Right lobe of liver (tissue), 6 donors: ENCODE measurements at regions not wholly inside any gene's neighbourhood (a gene's known extent, or its start where the extent isn't known, plus 50 kb on each side); places are given as distances from the start of the nearest gene placed in this dataset.

ENCODE experiments used
- ATAC-seq, 4 donors: fragments of 200-7000 bp; cut with Tn5 transposase; one replicate each; pipeline ENCODE4 v1.9.1; 2020; ENCODE audit warnings: mild to moderate bottlenecking in 4 of 4, moderate library complexity in 4 of 4
- DNase-seq, 3 donors: peaks; one replicate each; pipeline ENCODE4 v3.0.0-alpha.2; 2020
- H3K27ac ChIP-seq, 3 donors: fragments of 200-600 bp; one replicate each; pipeline ENCODE4 v1.8.0; 2022
- H3K27me3 ChIP-seq, 2 donors: fragments of 200-600 bp; one replicate each; pipeline ENCODE4 v1.8.0; 2022
- H3K36me3 ChIP-seq, 4 donors: fragments of 200-600 bp; sonication (generic) in 1 of 4; one replicate each; pipeline versions ENCODE4 v1.5.1 to v1.8.0; 2017 to 2022; ENCODE audit warnings: control low read depth in 1 of 4
- H3K4me1 ChIP-seq, 4 donors: fragments of 200-600 bp; sonication (generic) in 1 of 4; one replicate each; pipeline versions ENCODE4 v1.5.1 to v1.8.0; 2017 to 2022; ENCODE audit warnings: control low read depth in 1 of 4
- H3K4me3 ChIP-seq, 3 donors: fragments of 200-600 bp; one replicate each; pipeline ENCODE4 v1.8.0; 2022
- H3K9me3 ChIP-seq, 4 donors: fragments of 200-600 bp; sonication (generic) in 1 of 4; one replicate each; pipeline versions ENCODE4 v1.5.1 to v1.8.0; 2017 to 2022; ENCODE audit warnings: control low read depth in 1 of 4
- CTCF ChIP-seq, 4 donors: fragments of 200-600 bp in 3 of 4; fragments of 450-650 bp in 1 of 4; IDR thresholded peaks; one replicate each; pipeline versions ENCODE4 v1.5.1 to v1.8.0; 2016 to 2022; ENCODE audit warnings: antibody characterized with exemption in 4 of 4, mild to moderate bottlenecking in 2 of 4
- POLR2A ChIP-seq: fragments of 450-650 bp; IDR thresholded peaks from one replicate; pipeline ENCODE4 v1.6.1; 2017; ENCODE audit warnings: antibody characterized with exemption, mild to moderate bottlenecking
- WGBS: methylation state at CpG from one replicate; pipeline ENCODE4 v1.1.6; 2018; ENCODE audit warnings: low coverage, low lambda C conversion rate; ENCODE audit not compliant: insufficient coverage; ENCODE audit errors: missing lambda C conversion rate; 5-methylcytosine and 5-hydroxymethylcytosine counted together
- intact Hi-C, 2 donors: fragments of 100-400 bp; cut with DNase I; formaldehyde crosslinking; loops; one replicate each; pipeline versions ENCODE4 v1.11.2 to v1.14.1; 2022
- donor health status: DM: no; HTN: yes; CAD: no.
- donor health status: DM: no; HTN: no; CAD: no.
- donor health status: DM: no; HTN: no; CAD: no.
- donor health status: DM: no; HTN: yes; CAD: no.
- donor health status: DM: no; HTN: yes; CAD: no.

- TF ChIP-seq POLR2A = no peak
- no peak for TF ChIP-seq CTCF (IDR thresholded peaks at IDR 0.05)
- Histone ChIP-seq H3K9me3 (no peaks in the 10 kb centered on the region), H3K4me1 (no peaks in the 10 kb centered on the region), H3K27ac (no peak overlapping the region), H3K4me3 (no peak overlapping the region), H3K36me3 (no peaks in the 10 kb centered on the region), H3K27me3 (no peaks in the 10 kb centered on the region)
- DNase-seq = no peak
- intact Hi-C loops = no loop called here
- 68% methylated on average over 1 of the region's 1 CpG for WGBS
- no peak for ATAC-seq
These were observed 1234.7 kb downstream of the NSUN3 start for GRCh38 chr3:95297581-95297980.

- Histone ChIP-seq H3K4me3 (no peak overlapping the region), H3K27me3 (no peaks in the 10 kb centered on the region), H3K4me1 (no peaks in the 10 kb centered on the region), H3K27ac (no peak overlapping the region), H3K36me3 (no peaks in the 10 kb centered on the region), H3K9me3 (no peaks in the 10 kb centered on the region)
- intact Hi-C loops = no loop called here
- no peak for TF ChIP-seq POLR2A
- TF ChIP-seq CTCF (IDR thresholded peaks at IDR 0.05) = no peak
- ATAC-seq (peak in 3 of 4 donors; percentile 74 to 99 (median 82)), DNase-seq (no peak)
- WGBS = 44% methylated on average over 1 of the region's 1 CpG
These were observed 1239.2 kb downstream of the NSUN3 start for GRCh38 chr3:95302044-95302443.

- ATAC-seq = no peak
- no peaks in the 10 kb centered on the region for H3K36me3 ChIP-seq
- H3K4me1 ChIP-seq = no peaks in the 10 kb centered on the region
- H3K9me3 ChIP-seq = no peaks in the 10 kb centered on the region
- H3K27ac ChIP-seq = no peak overlapping the region
- intact Hi-C loops = no loop called here
- WGBS = 91% methylated on average over 2 of the region's 2 CpGs
- no peaks in the 10 kb centered on the region for H3K27me3 ChIP-seq
- no peak for TF ChIP-seq POLR2A
- no peak for TF ChIP-seq CTCF (IDR thresholded peaks at IDR 0.05)
- DNase-seq = no peak
- no peak overlapping the region for H3K4me3 ChIP-seq
These were observed 1247.7 kb downstream of the NSUN3 start for GRCh38 chr3:95310560-95310959.

- H3K27ac ChIP-seq = no peak overlapping the region
- H3K4me1 ChIP-seq = no peaks in the 10 kb centered on the region
- H3K36me3 ChIP-seq = no peaks in the 10 kb centered on the region
- no peak for ATAC-seq
- 34% methylated on average over 2 of the region's 2 CpGs for WGBS
- no peak for DNase-seq
- intact Hi-C loops = no loop called here
- TF ChIP-seq CTCF (IDR thresholded peaks at IDR 0.05) (no peak), POLR2A (no peak)
- H3K4me3 ChIP-seq = no peak overlapping the region
- no peaks in the 10 kb centered on the region for H3K9me3 ChIP-seq
- H3K27me3 ChIP-seq = no peaks in the 10 kb centered on the region
These were observed 1248.4 kb downstream of the NSUN3 start for GRCh38 chr3:95311272-95311671.

GRCh38 chr3:95312650-95313049, 1249.8 kb downstream of the NSUN3 start:
- TF ChIP-seq CTCF (IDR thresholded peaks at IDR 0.05) (no peak), POLR2A (no peak)
- Histone ChIP-seq H3K27ac (no peak overlapping the region), H3K36me3 (no peaks in the 10 kb centered on the region), H3K4me3 (no peak overlapping the region), H3K9me3 (no peaks in the 10 kb centered on the region), H3K27me3 (no peaks in the 10 kb centered on the region), H3K4me1 (no peaks in the 10 kb centered on the region)
- WGBS = 59% methylated on average over 3 of the region's 3 CpGs
- no peak for ATAC-seq
- intact Hi-C loops = no loop called here
- DNase-seq = no peak
